ENCODE measurements at regions not wholly inside any gene's neighbourhood (a gene's known extent, or its start where the extent isn't known, plus 50 kb on each side); places are given as distances from the start of the nearest gene placed in this dataset.

- TF ChIP-seq CTCF (IDR thresholded peaks at IDR 0.05): no peak
- TF ChIP-seq EZH2 (IDR thresholded peaks at IDR 0.05; ENCODE audit: borderline replicate concordance, insufficient read depth, low read depth, low read length, poor library complexity, severe bottlenecking): no peak
Measured at GRCh38 chr12:126897102-126897501, 1369.9 kb upstream of the TMEM132C start.

Data from B cell (primary cell).